Esophagus squamous epithelium (tissue), 5 donors: ENCODE measurements at regions not wholly inside any gene's neighbourhood (a gene's known extent, or its start where the extent isn't known, plus 50 kb on each side); places are given as distances from the start of the nearest gene placed in this dataset.

Source experiments
- DNase-seq: peaks from one replicate; lab custom pipeline; 2025; lab: John Stamatoyannopoulos, UW
- H3K27ac ChIP-seq, 4 donors: fragments of 200-600 bp; sonication (generic); one replicate each; pipeline ENCODE4 v1.5.1; 2016 to 2019; ENCODE audit warnings: mild to moderate bottlenecking in 1 of 4
- H3K27me3 ChIP-seq, 4 donors: fragments of 200-600 bp; sonication (generic); 1 replicate in 3 of 4; 2 replicates in 1 of 4; pipeline versions ENCODE4 v1.5.1 to v1.6.0; 2017 to 2021; ENCODE audit warnings: antibody characterized with exemption in 1 of 4
- H3K36me3 ChIP-seq, 3 donors: fragments of 200-600 bp; sonication (generic); one replicate each; pipeline ENCODE4 v1.5.1; 2016 to 2019
- H3K4me1 ChIP-seq, 3 donors: fragments of 200-600 bp; sonication (generic); one replicate each; pipeline ENCODE4 v1.5.1; 2017 to 2019
- H3K4me3 ChIP-seq, 4 donors: fragments of 200-600 bp; sonication (generic); 1 replicate in 3 of 4; 2 replicates in 1 of 4; pipeline ENCODE4 v1.5.1; 2016 to 2019; ENCODE audit warnings: mild to moderate bottlenecking in 2 of 4, moderate library complexity in 1 of 4
- H3K9me3 ChIP-seq, 3 donors: fragments of 200-600 bp; sonication (generic); one replicate each; pipeline ENCODE4 v1.5.1; 2016 to 2019
- CTCF ChIP-seq, 6 experiments: fragments of 450-650 bp in 4 of 6; fragments of 200-600 bp in 2 of 6; sonication (generic) in 2 of 6; IDR thresholded peaks; one replicate each; pipeline ENCODE4 v1.5.1; 2016 to 2019; ENCODE audit warnings: antibody characterized with exemption in 6 of 6, mild to moderate bottlenecking in 4 of 6, moderate library complexity in 4 of 6
- POLR2A ChIP-seq, 4 donors: fragments of 450-650 bp; IDR thresholded peaks; one replicate each; pipeline ENCODE4 v1.6.1; 2017; ENCODE audit warnings: antibody characterized with exemption in 4 of 4, mild to moderate bottlenecking in 4 of 4, moderate library complexity in 3 of 4
- WGBS, 2 donors: methylation state at CpG; one replicate each; pipeline ENCODE4 v1.1.5; 2018; 5-methylcytosine and 5-hydroxymethylcytosine counted together
- intact Hi-C: fragments of 100-400 bp; cut with DNase I; formaldehyde crosslinking; loops from one replicate; pipeline ENCODE4 v1.15.0; 2022
- donor health status: DM: yes; HTN: yes; CAD: no.

- Histone ChIP-seq H3K27me3 (no peaks in the 10 kb centered on the region), H3K4me3 (no peak overlapping the region), H3K27ac (no peak overlapping the region), H3K9me3 (peaks cover 0 to under 1% (median 0%) of the 10 kb centered on the region in 3 donors), H3K36me3 (no peaks in the 10 kb centered on the region), H3K4me1 (no peaks in the 10 kb centered on the region)
- intact Hi-C loops, result no loop called here
- no peak for DNase-seq
- TF ChIP-seq POLR2A (IDR thresholded peaks at IDR 0.05) (no peak), CTCF (IDR thresholded peaks at IDR 0.05) (no peak)
- WGBS, 2 donors, result 0 to 56% methylated on average over 1 to 2 of the region's 3 CpGs
Measured at GRCh38 chr11:114909866-114910265, 231.5 kb downstream of the NXPE2 start.

- DNase-seq, result no peak
- H3K27ac ChIP-seq, result no peak overlapping the region
- H3K27me3 ChIP-seq, result no peaks in the 10 kb centered on the region
- intact Hi-C loops, result no loop called here
- WGBS, 2 donors, result 66 to 73% methylated on average over 4 of the region's 4 CpGs
- H3K36me3 ChIP-seq, result no peaks in the 10 kb centered on the region
- TF ChIP-seq POLR2A (IDR thresholded peaks at IDR 0.05) (no peak), CTCF (IDR thresholded peaks at IDR 0.05) (no peak)
- H3K9me3 ChIP-seq, result no peaks in the 10 kb centered on the region
- no peaks in the 10 kb centered on the region for H3K4me1 ChIP-seq
- H3K4me3 ChIP-seq, result no peak overlapping the region
Measured at GRCh38 chr11:114912826-114913225, 234.5 kb downstream of the NXPE2 start.

GRCh38 chr11:114914231-114915005, 236.1 kb downstream of the NXPE2 start:
- DNase-seq, result no peak
- no peak for TF ChIP-seq POLR2A (IDR thresholded peaks at IDR 0.05)
- TF ChIP-seq CTCF (IDR thresholded peaks at IDR 0.05), result no peak
- intact Hi-C loops, result no loop called here
- 90 to 100% methylated on average over 1 of the region's 1 CpG for WGBS, 2 donors
- Histone ChIP-seq H3K4me1 (no peaks in the 10 kb centered on the region), H3K4me3 (no peak overlapping the region), H3K9me3 (no peaks in the 10 kb centered on the region), H3K27me3 (no peaks in the 10 kb centered on the region), H3K36me3 (no peaks in the 10 kb centered on the region), H3K27ac (no peak overlapping the region)

GRCh38 chr11:114915871-114916805, 237.8 kb downstream of the NXPE2 start:
- WGBS, 2 donors, result 67 to 69% methylated on average over 13 of the region's 13 CpGs
- H3K36me3 ChIP-seq, result no peaks in the 10 kb centered on the region
- H3K27ac ChIP-seq, result no peak overlapping the region
- H3K9me3 ChIP-seq, result no peaks in the 10 kb centered on the region
- no peaks in the 10 kb centered on the region for H3K27me3 ChIP-seq
- no peaks in the 10 kb centered on the region for H3K4me1 ChIP-seq
- TF ChIP-seq CTCF (IDR thresholded peaks at IDR 0.05) (no peak), POLR2A (IDR thresholded peaks at IDR 0.05) (no peak)
- H3K4me3 ChIP-seq, result no peak overlapping the region
- intact Hi-C loops, result no loop called here
- no peak for DNase-seq

GRCh38 chr11:114918286-114918685, 240.0 kb downstream of the NXPE2 start:
- WGBS, 2 donors, result 63 to 69% methylated on average over 7 to 8 of the region's 8 CpGs
- Histone ChIP-seq H3K36me3 (no peaks in the 10 kb centered on the region), H3K4me3 (no peak overlapping the region), H3K27ac (no peak overlapping the region), H3K4me1 (no peaks in the 10 kb centered on the region), H3K27me3 (no peaks in the 10 kb centered on the region), H3K9me3 (no peaks in the 10 kb centered on the region)
- DNase-seq, result no peak
- intact Hi-C loops, result no loop called here
- TF ChIP-seq CTCF (IDR thresholded peaks at IDR 0.05) (no peak), POLR2A (IDR thresholded peaks at IDR 0.05) (no peak)
